Activated naive CD8-positive, alpha-beta T cell treated with anti-CD3 and anti-CD28 coated beads, Interleukin-2, amount 10 ng/mL, durations not matched to agents 7 days and 5 days (primary cell): ENCODE measurements at regions not wholly inside any gene's neighbourhood (a gene's known extent, or its start where the extent isn't known, plus 50 kb on each side); places are given as distances from the start of the nearest gene placed in this dataset.

Experiments used
- ATAC-seq: fragments of 150-1000 bp; cut with Tn5 transposase; one replicate; pipeline ENCODE4 v1.10.0; 2021; ENCODE audit warnings: low read depth, moderate library complexity
- POLR2A ChIA-PET: fragments of 350-600 bp; sonication (Branson Sonifier 250); formaldehyde crosslinking; loops from one replicate; lab custom pipeline; 2021; ENCODE audit warnings: antibody characterized with exemption; lab: Charles Lee
- DNase-seq: peaks from one replicate; pipeline ENCODE4 v3.0.0; 2021
- H3K27ac Mint-ChIP-seq: one replicate; pipeline ENCODE4 v1.8.0; 2022; ENCODE audit warnings: mild to moderate bottlenecking, mixed read lengths
- H3K27me3 Mint-ChIP-seq: one replicate; pipeline ENCODE4 v1.8.0; 2022; ENCODE audit warnings: mild to moderate bottlenecking, moderate library complexity, mixed read lengths
- H3K36me3 Mint-ChIP-seq: one replicate; pipeline ENCODE4 v1.8.0; 2021; ENCODE audit warnings: mild to moderate bottlenecking, mixed read lengths
- H3K4me1 Mint-ChIP-seq: one replicate; pipeline ENCODE4 v1.8.0; 2021; ENCODE audit warnings: mixed read lengths
- H3K4me3 Mint-ChIP-seq: one replicate; pipeline ENCODE4 v1.8.0; 2022; ENCODE audit warnings: mild to moderate bottlenecking, moderate library complexity, mixed read lengths
- H3K9me3 Mint-ChIP-seq: one replicate; pipeline ENCODE4 v1.8.0; 2021; ENCODE audit warnings: mixed read lengths

- Mint-ChIP-seq H3K9me3 (peaks cover 3% of the 10 kb centered on the region), H3K4me1 (no peaks in the 10 kb centered on the region), H3K36me3 (no peaks in the 10 kb centered on the region), H3K4me3 (no peak overlapping the region), H3K27ac (no peak overlapping the region), H3K27me3 (peaks cover 3% of the 10 kb centered on the region)
- DNase-seq (no peak), ATAC-seq (no peak)
- POLR2A ChIA-PET = no interaction called here
Observed at GRCh38 chr4:114062499-114062898, 83.1 kb upstream of the ARSJ start.

GRCh38 chr4:114072781-114073180 is 93.3 kb upstream of the ARSJ start:
- no peak for ATAC-seq
- Mint-ChIP-seq H3K4me3 (no peak overlapping the region), H3K27me3 (peaks cover 20% of the 10 kb centered on the region), H3K9me3 (no peaks in the 10 kb centered on the region), H3K27ac (no peak overlapping the region), H3K36me3 (no peaks in the 10 kb centered on the region), H3K4me1 (peaks cover 2% of the 10 kb centered on the region)
- no peak for DNase-seq
- POLR2A ChIA-PET = no interaction called here

GRCh38 chr4:114076899-114077570 is 97.6 kb upstream of the ARSJ start:
- H3K27me3 Mint-ChIP-seq = peaks cover 15% of the 10 kb centered on the region

GRCh38 chr4:114077610-114078009 is 98.2 kb upstream of the ARSJ start:
- peaks cover 1% of the 10 kb centered on the region for H3K4me1 Mint-ChIP-seq
- no peak overlapping the region for H3K27ac Mint-ChIP-seq
- H3K4me3 Mint-ChIP-seq = no peak overlapping the region
- no peaks in the 10 kb centered on the region for H3K9me3 Mint-ChIP-seq
- H3K36me3 Mint-ChIP-seq = no peaks in the 10 kb centered on the region
- ATAC-seq = no peak
- POLR2A ChIA-PET = no interaction called here
- no peak for DNase-seq
- peaks cover 12% of the 10 kb centered on the region for H3K27me3 Mint-ChIP-seq

More at GRCh38 chr4:114076899-114077570, 97.6 kb upstream of the ARSJ start:
- ATAC-seq (no peak), DNase-seq (no peak)
- Mint-ChIP-seq H3K4me1 (peaks cover 1% of the 10 kb centered on the region), H3K27ac (no peak overlapping the region), H3K9me3 (no peaks in the 10 kb centered on the region), H3K36me3 (no peaks in the 10 kb centered on the region), H3K4me3 (no peak overlapping the region)
- POLR2A ChIA-PET = no interaction called here

- H3K36me3 Mint-ChIP-seq = no peaks in the 10 kb centered on the region
- no peak overlapping the region for H3K27ac Mint-ChIP-seq
- no peak overlapping the region for H3K4me3 Mint-ChIP-seq
- H3K9me3 Mint-ChIP-seq = no peaks in the 10 kb centered on the region
- no peak for DNase-seq
- peaks cover 1% of the 10 kb centered on the region for H3K4me1 Mint-ChIP-seq
- POLR2A ChIA-PET = no interaction called here
- peaks cover 5% of the 10 kb centered on the region for H3K27me3 Mint-ChIP-seq
- ATAC-seq = no peak
Observed at GRCh38 chr4:114078636-114079035, 99.2 kb upstream of the ARSJ start.

- no peaks in the 10 kb centered on the region for H3K4me1 Mint-ChIP-seq
- H3K27ac Mint-ChIP-seq = no peak overlapping the region
- no peak for DNase-seq
- no peak overlapping the region for H3K4me3 Mint-ChIP-seq
- H3K27me3 Mint-ChIP-seq = no peaks in the 10 kb centered on the region
- POLR2A ChIA-PET = interaction anchor here (0.6 kb wide), 1 partner anchor 48 kb away, joined by 3 read pairs; no protein-coding TSS in a partner anchor
- H3K36me3 Mint-ChIP-seq = no peaks in the 10 kb centered on the region
- ATAC-seq = no peak
- H3K9me3 Mint-ChIP-seq = no peaks in the 10 kb centered on the region
Observed at GRCh38 chr4:114081783-114082182, 102.3 kb upstream of the ARSJ start.

GRCh38 chr4:114082348-114082747 is 102.9 kb upstream of the ARSJ start:
- POLR2A ChIA-PET = no interaction called here
- DNase-seq (no peak), ATAC-seq (no peak)
- Mint-ChIP-seq H3K4me1 (no peaks in the 10 kb centered on the region), H3K4me3 (no peak overlapping the region), H3K27ac (no peak overlapping the region), H3K36me3 (no peaks in the 10 kb centered on the region), H3K9me3 (no peaks in the 10 kb centered on the region), H3K27me3 (no peaks in the 10 kb centered on the region)

- H3K9me3 Mint-ChIP-seq = no peaks in the 10 kb centered on the region
- H3K27ac Mint-ChIP-seq = no peak overlapping the region
- DNase-seq (no peak), ATAC-seq (no peak)
- H3K36me3 Mint-ChIP-seq = no peaks in the 10 kb centered on the region
- no peak overlapping the region for H3K4me3 Mint-ChIP-seq
- H3K4me1 Mint-ChIP-seq = no peaks in the 10 kb centered on the region
- POLR2A ChIA-PET = no interaction called here
- H3K27me3 Mint-ChIP-seq = peaks cover 5% of the 10 kb centered on the region
Observed at GRCh38 chr4:114085611-114086345, 106.3 kb upstream of the ARSJ start.

- no peak overlapping the region for H3K4me3 Mint-ChIP-seq
- no peaks in the 10 kb centered on the region for H3K4me1 Mint-ChIP-seq
- no peak overlapping the region for H3K27ac Mint-ChIP-seq
- POLR2A ChIA-PET = no interaction called here
- H3K27me3 Mint-ChIP-seq = peaks cover 9% of the 10 kb centered on the region
- DNase-seq (no peak), ATAC-seq (no peak)
- H3K9me3 Mint-ChIP-seq = no peaks in the 10 kb centered on the region
- H3K36me3 Mint-ChIP-seq = no peaks in the 10 kb centered on the region
Observed at GRCh38 chr4:114087596-114088230, 108.3 kb upstream of the ARSJ start.

- ATAC-seq = no peak
- no peaks in the 10 kb centered on the region for H3K4me1 Mint-ChIP-seq
- H3K36me3 Mint-ChIP-seq = no peaks in the 10 kb centered on the region
- peaks cover 9% of the 10 kb centered on the region for H3K27me3 Mint-ChIP-seq
- POLR2A ChIA-PET = no interaction called here
- H3K9me3 Mint-ChIP-seq = no peaks in the 10 kb centered on the region
- no peak overlapping the region for H3K4me3 Mint-ChIP-seq
- DNase-seq = no peak
- no peak overlapping the region for H3K27ac Mint-ChIP-seq
Observed at GRCh38 chr4:114088481-114088880, 109.0 kb upstream of the ARSJ start.

GRCh38 chr4:114091546-114091945 is 112.1 kb upstream of the ARSJ start:
- Mint-ChIP-seq H3K9me3 (no peaks in the 10 kb centered on the region), H3K27ac (no peak overlapping the region), H3K4me1 (no peaks in the 10 kb centered on the region), H3K4me3 (no peak overlapping the region), H3K27me3 (peaks cover 12% of the 10 kb centered on the region), H3K36me3 (no peaks in the 10 kb centered on the region)
- POLR2A ChIA-PET = no interaction called here
- no peak for DNase-seq
- ATAC-seq = no peak

GRCh38 chr4:114093221-114093715 is 113.8 kb upstream of the ARSJ start:
- peaks cover 12% of the 10 kb centered on the region for H3K27me3 Mint-ChIP-seq
- H3K4me1 Mint-ChIP-seq = no peaks in the 10 kb centered on the region
- ATAC-seq (no peak), DNase-seq (no peak)
- no peaks in the 10 kb centered on the region for H3K9me3 Mint-ChIP-seq
- H3K36me3 Mint-ChIP-seq = no peaks in the 10 kb centered on the region
- no peak overlapping the region for H3K4me3 Mint-ChIP-seq
- H3K27ac Mint-ChIP-seq = no peak overlapping the region
- POLR2A ChIA-PET = no interaction called here

GRCh38 chr4:114100288-114101031 is 121.0 kb upstream of the ARSJ start:
- Mint-ChIP-seq H3K27me3 (peaks cover 8% of the 10 kb centered on the region), H3K27ac (no peak overlapping the region), H3K9me3 (no peaks in the 10 kb centered on the region), H3K36me3 (peaks cover 1% of the 10 kb centered on the region), H3K4me1 (peaks cover 2% of the 10 kb centered on the region), H3K4me3 (no peak overlapping the region)
- POLR2A ChIA-PET = no interaction called here
- ATAC-seq (no peak), DNase-seq (no peak)
